HG02885 (cell line): ENCODE measurements at regions not wholly inside any gene's neighbourhood (a gene's known extent, or its start where the extent isn't known, plus 50 kb on each side); places are given as distances from the start of the nearest gene placed in this dataset.

Experiments
- ATAC-seq: cut with Tn5 transposase; IDR thresholded peaks from one replicate; pipeline ENCODE4 v1.9.1; 2021; ENCODE audit warnings: mild to moderate bottlenecking; ENCODE audit not compliant: unreplicated experiment, poor library complexity

DNA sequence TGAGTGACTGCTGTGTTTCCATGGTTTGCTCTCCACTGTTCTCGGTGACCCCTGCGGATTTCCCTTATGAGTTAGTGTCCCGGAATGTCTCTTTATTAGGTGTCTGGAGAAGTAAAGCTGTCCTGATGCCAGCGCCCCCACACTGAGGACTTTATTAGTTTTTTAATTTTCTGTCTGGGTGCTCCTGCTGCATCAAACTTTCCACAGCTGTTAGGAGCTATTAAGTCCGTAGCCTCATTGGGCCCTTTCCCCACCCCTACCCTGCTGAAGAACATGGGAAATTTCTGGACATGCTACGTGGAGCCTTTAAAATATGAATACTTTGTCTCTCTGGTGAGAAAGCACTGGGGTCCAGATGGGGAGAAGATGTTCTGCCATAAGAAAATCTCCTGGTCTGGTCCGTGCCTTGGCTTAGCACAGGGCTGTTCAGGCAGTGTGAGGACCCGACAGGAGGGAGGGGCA lies 161.7 kb upstream of the HES1 start:
- ATAC-seq: no peak

DNA sequence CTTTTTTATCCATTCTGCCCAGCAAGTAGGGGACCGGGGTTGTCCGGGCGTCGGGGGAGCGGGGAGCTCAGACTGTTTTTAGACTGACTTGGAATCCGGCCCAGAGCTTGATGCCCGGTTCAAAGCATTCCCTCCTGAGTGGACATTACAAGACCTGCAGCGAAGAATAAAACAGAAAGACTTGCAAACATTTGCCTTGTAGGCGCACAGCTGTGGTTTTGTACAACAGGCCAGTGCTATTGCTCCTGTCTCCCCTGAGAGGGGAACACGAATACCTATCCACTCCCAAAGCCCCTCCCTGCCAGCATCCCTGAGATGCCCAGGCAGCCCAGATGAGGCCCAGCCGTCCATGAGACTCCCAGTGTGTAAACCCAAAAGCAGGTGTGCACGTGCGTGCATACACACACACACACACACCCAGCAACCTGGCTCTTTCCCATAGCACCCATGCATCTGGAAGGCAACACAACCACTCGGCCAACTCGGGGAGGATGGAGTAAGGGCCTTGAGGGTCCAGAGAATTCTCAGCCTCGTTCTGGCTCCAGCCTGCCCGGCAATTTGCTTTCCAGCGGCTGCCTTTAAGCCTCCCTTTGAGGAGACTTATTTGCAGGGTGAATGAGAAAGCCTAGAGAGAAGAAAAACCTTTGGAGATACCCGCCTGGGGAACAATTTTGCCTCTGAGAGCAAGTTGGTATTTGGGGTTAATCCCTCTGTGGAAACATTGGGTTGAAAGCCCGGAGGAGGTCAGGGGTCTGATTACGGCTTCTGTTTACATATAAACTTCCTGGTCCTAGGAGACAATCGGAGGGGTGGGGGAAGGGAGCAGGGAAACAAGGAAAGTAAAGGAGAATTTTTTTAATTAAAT lies 161.0 kb upstream of the HES1 start:
- no peak for ATAC-seq

DNA sequence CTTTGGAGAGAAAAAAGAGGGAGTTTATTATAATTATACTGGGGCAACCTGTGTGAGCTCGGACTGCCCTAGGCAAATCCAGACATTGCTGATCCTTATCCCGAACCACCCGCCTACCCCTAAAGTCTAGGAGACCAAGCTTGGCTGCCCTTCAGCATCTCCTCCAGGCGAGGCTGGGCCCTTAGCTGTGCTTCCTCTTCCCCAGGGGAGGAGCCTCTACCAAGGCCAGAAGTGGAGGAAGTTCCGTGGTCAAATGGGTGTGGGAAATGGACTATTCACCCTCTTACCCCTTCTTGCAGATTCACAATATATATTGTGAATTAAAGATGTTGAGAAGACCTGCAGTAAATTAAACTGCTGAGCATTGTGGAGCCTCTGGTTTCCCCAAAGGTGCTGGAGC lies 158.3 kb upstream of the HES1 start:
- ATAC-seq: no peak

DNA sequence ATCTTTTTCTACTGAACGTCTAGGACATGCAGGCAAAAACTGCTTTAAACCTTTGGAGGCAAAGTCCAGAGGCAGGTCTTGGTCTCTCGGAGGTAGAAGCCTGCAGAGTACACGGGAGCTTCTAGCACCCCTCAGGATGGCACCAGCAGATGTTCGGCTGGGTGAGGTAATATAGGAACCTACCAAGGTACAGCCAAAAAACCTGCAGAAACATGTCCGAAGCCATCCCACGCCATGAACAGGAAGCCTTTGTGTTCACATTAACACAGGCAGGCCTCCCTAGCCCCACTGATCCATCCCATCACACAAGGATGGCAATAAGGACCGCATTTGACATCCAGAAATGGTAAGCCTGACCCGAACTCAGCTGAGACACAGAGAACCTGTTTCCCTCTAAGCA lies 157.9 kb upstream of the HES1 start:
- ATAC-seq: no peak

DNA sequence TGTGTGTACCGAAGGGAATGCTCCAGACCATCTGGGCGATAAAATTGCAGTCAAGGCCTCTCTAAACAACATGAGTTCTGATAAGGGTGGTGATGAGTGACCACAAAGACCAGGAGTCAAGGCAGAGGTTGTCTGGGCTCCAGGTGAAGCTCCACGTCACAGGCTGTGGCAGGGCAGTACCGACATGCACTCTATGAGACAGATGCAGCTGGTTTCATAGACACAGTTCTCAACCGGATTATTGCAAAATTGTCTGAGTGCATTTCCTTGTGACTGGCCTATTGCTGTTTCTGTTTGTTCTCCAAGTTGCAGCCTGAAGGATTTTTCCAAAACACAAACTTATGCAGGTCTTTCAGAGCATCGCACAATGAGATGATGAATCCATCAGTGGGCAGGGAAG lies 157.5 kb upstream of the HES1 start:
- no peak for ATAC-seq

DNA sequence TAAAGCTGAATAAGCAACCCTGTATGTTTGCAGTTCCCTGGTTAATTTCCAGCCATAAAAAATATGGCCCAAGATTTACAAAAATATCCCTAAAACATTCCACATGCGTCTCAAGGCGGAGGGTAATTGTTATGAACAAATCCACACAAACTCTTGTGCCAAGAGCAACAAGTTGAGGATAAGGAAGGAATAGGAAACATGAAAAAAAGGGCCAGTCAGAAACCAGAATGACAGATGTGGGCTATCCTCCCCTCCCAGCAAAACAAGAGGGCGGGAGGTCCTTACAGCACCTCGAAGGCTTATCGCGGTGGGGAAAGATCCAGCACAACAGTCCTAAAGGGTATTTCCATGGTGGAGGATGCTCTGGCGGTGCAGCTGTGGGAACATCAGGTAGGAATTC lies 155.6 kb upstream of the HES1 start:
- no peak for ATAC-seq

DNA sequence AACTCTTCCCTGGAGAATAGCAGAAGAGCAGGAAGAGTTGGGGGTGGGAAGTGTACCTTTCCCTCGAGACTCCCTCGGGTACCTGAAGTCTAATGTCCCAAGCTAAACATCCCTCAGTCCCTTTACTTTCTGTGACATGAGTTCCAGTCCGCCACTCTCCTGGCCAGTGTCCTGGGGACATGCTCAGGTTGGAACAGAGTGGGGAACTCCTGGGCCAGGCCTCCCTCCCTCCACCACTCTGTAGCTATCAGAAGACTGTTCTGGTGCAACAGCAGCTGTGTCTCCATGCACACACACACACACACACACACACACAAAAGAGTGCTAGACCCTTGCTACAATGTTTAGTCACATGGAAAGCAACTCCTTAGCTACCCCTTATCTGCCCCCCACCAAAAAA lies 155.0 kb upstream of the HES1 start:
- ATAC-seq: no peak

DNA sequence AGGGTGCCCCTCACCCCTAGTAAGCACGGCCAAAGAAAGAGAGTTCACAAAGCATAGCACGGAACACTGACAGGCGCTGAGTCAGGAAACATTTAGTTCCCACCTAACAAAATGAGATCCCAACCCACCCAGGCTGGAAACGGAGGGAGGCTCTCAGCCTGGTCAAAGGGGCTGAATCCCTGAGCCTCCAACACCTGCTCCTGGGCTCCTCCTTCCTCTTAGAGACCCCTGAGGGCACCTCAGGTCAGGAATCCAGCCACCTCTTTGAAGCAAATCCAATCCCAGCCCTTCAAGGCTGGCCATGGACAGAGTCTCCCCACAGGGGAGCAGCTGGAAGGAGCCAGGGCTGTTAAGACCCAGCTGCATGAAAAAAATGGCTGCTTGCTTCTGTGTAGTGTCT lies 154.4 kb upstream of the HES1 start:
- no peak for ATAC-seq

DNA sequence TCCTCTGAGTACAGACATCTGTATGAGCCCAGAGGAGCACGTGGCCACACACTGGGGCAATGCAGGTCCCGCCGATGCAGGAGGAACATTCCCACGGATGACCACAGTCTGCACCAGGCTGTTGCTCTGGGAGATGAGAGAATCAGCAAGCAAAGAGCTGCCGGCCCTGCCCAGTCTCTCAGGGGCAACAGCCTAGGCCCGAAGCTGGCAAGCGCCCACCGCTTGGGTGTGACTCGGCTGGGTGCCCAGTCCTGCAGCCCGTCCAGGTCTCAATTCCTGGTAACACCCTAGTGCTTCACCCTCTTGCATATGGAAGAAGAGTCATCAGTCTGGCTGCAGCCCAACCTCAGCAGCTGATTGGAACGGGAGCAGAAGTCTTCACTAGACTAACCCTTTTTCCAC lies 153.7 kb upstream of the HES1 start:
- ATAC-seq: no peak

DNA sequence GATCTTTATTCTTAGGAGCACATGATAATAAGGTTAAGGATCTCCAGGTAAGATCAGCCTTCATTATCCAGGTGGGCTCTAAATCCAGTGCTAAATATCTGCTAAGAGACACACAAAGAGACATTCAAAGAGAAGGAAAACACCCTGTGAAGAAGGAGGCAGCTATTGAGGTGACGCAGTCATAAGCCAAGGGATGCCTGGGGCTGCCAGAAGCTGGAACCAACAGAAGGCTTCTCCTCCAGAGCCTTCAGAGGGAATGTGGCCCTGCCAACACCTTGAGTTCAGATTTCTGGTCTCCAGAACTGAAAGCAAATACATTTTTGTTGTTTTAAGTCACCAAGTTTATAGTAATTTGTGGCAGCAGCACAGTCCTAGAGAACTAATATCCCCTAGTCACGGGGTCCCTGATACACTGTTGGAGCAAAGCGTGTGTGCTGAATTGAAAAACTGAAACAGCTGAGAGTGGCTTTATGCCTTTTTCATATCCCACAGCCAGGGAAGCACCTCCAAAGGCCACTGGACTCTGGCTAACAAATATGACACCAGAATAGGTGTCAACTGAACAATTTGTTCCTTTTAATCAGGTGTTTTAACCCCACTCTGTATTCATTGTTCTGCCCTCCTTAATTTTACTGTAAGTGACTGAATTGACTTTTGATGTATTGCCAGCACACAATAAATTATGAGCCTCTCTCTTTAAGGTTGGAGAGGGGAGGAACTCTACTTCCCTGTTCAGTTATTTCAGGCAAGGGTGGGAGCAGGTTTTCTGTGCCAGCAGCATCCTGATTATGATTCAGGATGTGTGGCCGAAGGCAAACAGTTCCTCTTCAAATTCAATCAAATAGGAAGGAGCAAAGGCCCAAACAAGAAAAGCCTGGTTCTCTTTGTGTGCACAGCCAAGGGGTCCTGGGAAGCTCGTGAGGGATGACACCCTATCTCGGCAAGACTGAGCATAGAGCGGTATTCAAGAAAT lies 151.8 kb upstream of the HES1 start:
- ATAC-seq: no peak

DNA sequence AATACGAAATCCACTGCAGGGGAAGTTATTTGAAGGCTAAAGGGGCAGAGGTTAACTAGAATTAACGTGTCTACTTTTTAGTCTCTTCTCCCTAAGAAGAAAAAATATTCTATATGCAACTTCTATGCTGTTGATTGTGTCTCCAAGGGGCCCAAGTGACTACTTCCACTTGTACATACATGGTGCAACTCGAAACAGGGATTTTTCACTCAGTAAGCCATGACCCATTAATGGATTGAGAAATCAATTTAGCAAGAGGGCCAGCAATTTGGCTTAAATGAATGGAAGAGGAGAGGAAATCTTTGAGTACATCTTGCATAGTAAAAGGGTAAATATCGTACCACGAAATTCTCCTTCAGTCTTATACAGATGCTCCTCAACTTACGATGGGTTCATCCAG lies 151.1 kb upstream of the HES1 start:
- ATAC-seq: no peak

DNA sequence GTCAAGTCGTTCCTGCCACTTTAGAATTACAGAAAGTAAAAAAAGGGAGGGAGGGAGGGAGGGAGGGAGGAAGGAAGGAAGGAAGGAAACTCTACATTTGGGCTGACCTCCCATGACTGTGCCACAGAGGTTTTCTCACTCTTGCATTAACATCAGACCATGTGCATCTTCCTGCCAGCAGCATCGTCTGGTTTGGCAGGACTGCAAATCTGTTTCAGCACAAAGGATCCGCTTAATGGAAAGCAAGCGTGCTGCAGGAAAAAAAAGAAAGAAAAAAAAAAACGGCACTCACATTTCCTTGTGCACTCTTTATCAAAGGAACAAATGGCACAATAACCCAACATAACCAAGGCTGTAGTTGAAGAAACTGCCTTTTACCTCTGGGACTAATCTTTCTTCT lies 148.8 kb upstream of the HES1 start:
- ATAC-seq: no peak

DNA sequence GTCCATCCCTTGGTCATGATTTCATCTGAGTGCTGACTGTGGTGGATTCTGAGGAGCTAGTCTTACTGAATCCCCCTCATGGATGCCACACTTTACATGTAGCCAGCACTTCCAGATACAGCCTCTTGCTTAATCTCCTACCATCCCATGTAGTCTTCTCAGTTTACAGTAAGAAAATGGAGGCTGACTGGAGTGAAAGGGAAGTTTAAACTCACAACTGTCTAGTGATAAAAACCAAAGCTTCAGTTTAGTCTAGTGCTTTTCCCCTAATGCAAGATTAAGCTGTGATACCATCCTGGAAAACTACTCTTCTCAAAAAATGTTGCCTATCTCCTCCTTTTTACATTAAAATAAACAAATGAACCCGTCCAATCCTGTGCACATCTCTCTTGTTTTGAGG lies 146.8 kb upstream of the HES1 start:
- no peak for ATAC-seq

DNA sequence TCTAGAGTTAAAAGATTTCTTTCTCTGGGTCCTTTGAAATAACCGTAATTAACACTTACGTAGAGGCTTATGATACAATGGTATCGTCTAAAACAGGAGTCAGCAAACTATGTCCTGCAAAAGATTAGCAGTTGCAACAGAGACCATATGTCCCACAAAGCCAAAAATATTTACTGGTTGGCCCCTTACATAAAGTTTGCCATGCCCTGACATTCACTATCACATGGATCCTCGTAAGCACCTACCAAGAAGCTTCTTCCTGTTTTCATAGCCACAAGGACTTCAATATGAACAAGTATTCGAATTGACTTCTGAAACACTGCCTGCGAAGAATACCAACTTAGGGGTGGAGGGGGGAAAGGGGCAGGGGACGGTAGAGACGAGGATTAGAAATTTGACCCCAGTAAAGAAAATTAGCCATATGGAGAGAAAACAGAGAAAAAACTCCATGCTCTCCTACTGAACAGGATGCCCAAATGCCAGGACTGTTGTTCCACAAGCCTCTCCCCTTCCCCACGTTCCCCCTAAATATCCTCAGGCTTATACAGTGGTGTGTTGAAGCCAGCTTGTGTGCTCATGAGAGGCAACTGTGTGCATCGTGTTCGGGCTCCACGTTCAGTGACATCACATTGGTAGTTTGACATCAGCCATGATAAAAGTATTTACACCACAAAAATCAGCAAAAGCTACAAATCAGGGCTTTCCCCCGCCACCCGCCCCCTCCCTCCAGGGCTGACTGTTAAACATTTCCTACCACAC lies 144.1 kb upstream of the HES1 start:
- ATAC-seq: no peak

DNA sequence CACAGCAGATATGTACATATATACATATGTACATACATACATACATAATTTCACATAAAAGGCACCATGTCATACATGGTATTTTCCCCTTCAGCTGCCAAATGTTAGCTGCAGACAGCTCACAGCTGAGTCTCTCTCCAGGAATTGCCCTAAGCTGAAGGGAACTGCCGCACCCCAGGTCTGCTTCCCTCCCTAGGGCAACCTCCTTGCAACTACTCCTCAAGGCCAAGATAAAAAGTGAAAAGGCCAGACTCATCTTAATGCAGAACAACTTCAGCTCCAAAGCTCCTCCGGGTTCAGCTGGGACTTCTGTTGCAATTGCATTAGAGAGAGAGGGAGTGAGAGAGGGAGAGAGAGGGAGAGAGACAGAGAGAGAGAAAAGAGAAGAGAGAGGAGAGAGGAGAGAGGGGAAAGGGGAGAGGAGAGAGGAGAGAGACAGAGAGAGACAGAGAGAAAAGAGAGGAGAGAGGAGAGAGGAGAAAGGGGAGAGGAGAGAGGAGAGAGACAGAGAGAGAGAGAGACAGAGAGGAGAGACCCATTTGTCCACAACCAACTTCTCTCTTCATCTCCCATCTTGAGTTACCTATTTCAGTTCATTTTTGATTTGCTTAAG lies 143.4 kb upstream of the HES1 start:
- no peak for ATAC-seq

DNA sequence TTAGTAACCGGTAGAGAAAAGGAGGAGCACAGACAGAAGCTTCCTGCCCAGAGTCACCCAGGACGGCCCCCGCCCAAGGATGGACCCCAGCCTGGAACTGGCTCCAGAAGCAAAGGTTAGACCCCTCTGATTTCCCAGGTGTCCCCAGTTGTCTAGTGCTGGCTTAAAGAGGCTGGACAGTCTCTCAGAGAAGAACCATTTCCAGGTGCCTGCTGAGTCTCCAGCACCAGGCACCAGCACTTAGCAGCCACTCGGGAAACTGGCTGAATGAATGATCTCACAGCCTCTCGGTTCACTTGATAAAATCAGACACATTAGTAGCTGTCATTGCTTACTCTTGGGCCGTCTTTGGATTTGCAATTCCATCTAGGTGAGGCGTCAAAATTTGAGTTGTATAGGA lies 139.7 kb upstream of the HES1 start:
- no peak for ATAC-seq

DNA sequence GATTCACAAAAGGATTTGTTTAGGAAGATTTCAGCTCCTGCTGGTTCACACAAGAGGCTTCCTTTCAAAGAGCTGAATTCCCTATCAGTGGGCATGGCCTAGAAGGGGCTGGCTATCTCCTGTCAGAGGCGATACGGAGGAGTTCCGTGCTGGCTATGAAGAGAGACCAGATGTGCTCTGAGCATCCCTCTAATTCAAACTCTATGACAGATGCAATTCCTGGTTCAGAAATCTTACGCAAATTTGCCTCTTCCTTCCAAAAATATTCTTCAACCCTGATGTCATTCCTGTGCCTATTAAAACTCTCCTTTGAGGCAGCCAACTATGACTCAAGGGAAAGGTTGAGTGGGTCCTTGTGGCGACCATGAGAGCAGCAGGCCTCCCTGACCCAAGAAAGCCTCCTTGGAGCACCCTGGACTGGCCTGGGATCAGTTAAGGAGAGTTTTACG lies 139.3 kb upstream of the HES1 start:
- no peak for ATAC-seq

DNA sequence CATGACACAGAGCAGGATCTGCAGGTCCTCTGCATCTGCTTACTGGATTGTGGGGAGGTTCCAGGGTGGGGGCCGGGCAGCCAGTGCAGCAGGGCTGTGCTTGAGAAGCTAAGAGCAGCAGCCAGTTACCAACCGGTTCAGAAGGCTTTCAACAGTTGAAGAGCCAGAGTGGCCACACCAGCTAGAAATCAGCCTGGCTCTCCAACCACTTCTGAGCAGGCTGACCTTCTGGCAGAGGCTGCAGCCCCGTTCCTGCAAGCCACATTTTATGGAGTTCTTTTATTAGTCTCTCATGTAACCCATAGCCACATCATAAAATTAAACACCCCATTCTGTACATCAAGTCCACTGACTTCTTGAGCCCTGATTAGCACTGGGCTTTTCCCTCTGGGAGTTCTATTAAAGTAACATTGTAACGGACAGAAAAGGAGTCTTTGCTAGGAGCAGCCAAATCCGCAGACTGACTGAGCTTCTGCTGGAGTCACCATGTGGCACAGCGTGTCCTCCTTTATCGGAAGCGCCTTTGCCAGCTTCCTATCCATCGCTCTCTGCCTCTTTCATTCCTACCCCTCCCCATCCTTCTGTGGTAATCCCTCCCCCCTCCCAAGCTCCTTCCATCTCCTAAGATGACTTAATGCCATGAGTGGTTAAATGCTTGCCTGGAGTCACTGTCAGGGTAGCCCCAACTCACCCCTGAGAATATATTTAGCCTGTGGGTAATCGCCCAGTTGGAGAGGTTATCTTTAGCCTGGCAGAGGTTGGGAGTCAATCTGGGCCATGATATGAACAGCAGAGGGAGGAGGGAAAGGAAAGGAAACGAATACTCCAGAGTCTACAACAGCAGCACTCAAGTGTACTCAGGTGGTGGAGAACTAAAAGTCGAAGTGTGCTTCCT lies 138.5 kb upstream of the HES1 start:
- no peak for ATAC-seq

DNA sequence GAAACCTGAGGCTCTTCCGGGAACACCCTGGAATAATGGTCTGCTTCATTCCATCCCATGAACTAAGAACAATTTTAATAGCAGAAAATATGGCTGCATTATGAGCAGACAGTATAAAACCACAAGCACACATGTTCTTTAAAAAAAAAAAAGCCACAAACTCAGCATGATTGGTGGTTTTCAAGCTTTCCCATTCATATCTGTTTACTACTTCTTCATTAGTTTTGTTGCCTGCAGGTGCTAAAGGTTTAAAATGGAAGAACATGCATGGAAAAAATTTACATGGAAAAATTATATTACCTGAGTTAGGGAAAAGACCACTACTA lies 137.9 kb upstream of the HES1 start:
- no peak for ATAC-seq
